SH-SY5Y (cell line): ENCODE measurements at regions not wholly inside any gene's neighbourhood (a gene's known extent, or its start where the extent isn't known, plus 50 kb on each side); places are given as distances from the start of the nearest gene placed in this dataset.

Source experiments
- GATA2 ChIP-seq: IDR thresholded peaks from 2 replicates; pipeline ENCODE4 v1.6.1; 2011; ENCODE audit warnings: mild to moderate bottlenecking, low read depth, low read length
- GATA3 ChIP-seq: IDR thresholded peaks from 2 replicates; pipeline ENCODE4 v1.6.1; 2011; ENCODE audit warnings: low read depth, mild to moderate bottlenecking, low read length, moderate library complexity

- TF ChIP-seq GATA2 (no peak), GATA3 (no peak)
Observed at GRCh38 chr2:15777795-15778371, 162.5 kb upstream of the MYCN start.
